RWPE1 (cell line): ENCODE measurements at regions not wholly inside any gene's neighbourhood (a gene's known extent, or its start where the extent isn't known, plus 50 kb on each side); places are given as distances from the start of the nearest gene placed in this dataset.
"Not testable (repeated sequence)": the region's sequence is repeated elsewhere in the genome, so short reads cannot be mapped to it uniquely, and the experiment has no call there.

Source experiments
- CTCF ChIA-PET: fragments of 350-600 bp; sonication (Branson Sonifier 250); formaldehyde crosslinking; extraction: SDS; loops from one replicate; lab custom pipeline; 2021; lab: Yijun Ruan, JAX
- POLR2A ChIA-PET: fragments of 400-600 bp; formaldehyde crosslinking; extraction: SDS; loops from one replicate; lab custom pipeline; 2020; ENCODE audit warnings: antibody characterized with exemption; ENCODE audit not compliant: low non-redundant PET; lab: Yijun Ruan, JAX
- DNase-seq: peaks from one replicate; pipeline ENCODE4 v3.0.0; 2012; ENCODE audit warnings: low spot score
- H3K27ac ChIP-seq: fragments of 450-650 bp; 2 replicates; pipeline ENCODE4 v1.5.1; 2017
- CTCF ChIP-seq: fragments of 450-650 bp; conservative IDR thresholded peaks from 2 replicates; pipeline ENCODE4 v1.5.1; 2017; ENCODE audit warnings: low read depth, mild to moderate bottlenecking

- no peak for TF ChIP-seq CTCF
- CTCF ChIA-PET = no interaction called here
- no peak overlapping the region for H3K27ac ChIP-seq
- DNase-seq = no peak
- POLR2A ChIA-PET = no interaction called here
Measured at GRCh38 chr6:20020526-20020925, 183.4 kb downstream of the ID4 start.

DNA sequence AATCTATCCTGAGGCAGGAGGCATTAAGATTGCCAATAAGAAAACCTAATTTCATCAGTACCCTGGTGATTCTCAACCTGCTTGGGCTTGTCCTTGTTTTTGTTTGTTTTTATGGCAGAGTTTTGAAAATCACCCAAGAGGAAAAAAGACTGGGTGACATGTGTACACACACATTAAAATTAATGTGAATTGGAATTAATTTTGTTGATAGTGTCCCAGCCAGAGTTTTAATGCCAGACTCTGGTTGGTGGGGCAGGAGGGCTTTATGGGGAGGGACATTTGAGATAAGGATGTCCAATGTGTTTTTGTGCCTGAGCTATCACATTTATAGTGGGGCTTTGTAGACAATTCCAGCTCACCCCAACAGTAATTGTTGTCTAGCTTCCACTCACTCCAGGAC lies 184.6 kb downstream of the ID4 start:
- no peak for DNase-seq
- ChIA-PET CTCF (no interaction called here), POLR2A (no interaction called here)
- no peak overlapping the region for H3K27ac ChIP-seq
- TF ChIP-seq CTCF = no peak

DNA sequence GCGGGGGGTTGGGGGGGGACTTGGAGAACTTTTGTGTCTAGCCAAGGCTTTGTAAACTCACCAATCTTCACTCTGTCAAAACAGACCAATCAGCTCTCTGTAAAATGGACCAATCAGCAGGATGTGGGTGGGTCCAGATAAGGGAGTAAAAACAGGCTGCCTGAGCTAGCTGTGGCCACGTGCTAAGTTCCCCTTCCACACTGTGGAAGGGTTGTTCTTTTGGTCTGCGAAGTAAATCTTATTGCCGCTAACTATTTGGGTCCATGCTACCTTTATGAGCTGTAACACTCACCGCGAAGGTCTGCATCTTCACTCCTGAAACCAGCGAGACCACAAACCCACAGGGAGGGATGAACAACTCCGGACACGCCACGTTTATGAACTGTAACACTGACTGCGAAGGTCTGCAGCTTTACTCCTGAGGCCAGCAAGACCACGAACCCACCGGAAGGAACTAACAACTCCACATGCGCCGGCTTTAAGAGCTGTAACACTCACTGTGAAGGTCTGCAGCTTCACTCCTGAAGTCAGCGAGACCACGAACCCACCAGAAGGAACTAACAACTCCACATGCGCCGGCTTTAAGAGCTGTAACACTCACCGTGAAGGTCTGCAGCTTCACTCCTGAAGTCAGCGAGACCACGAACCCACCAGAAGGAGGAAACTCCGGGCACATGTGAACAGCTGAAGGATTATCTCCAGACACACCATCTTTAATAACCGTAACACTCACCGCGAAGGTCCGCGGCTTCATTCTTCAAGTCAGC lies 186.6 kb downstream of the ID4 start:
- DNase-seq, H3K27ac ChIP-seq, CTCF ChIA-PET, POLR2A ChIA-PET: not testable (repeated sequence)

DNA sequence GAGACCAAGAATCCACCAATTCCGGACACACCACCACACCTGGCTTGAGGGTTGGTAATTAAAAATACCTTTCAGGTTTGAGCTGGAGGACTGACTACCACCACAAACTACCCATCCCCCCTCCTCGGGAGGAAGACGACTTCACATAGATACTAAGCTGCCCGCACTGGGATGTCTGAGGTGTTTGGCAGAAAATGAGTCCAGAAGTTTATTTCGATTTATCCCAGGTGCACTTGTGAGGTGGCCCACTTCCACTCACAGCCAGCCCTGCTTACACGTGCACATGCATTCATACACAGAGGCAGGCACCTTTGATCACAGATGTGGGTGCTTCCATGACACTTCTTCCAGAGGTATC lies 187.1 kb downstream of the ID4 start:
- TF ChIP-seq CTCF = no peak
- H3K27ac ChIP-seq = no peak overlapping the region
- ChIA-PET CTCF (no interaction called here), POLR2A (no interaction called here)
- no peak for DNase-seq

GRCh38 chr6:20024978-20025377 lies 187.3 kb downstream of the MBOAT1 start:
- CTCF ChIA-PET = no interaction called here
- no peak for DNase-seq
- H3K27ac ChIP-seq = no peak overlapping the region
- no peak for TF ChIP-seq CTCF
- POLR2A ChIA-PET = no interaction called here

- ChIA-PET POLR2A (no interaction called here), CTCF (no interaction called here)
- TF ChIP-seq CTCF = no peak
- H3K27ac ChIP-seq = no peak overlapping the region
- DNase-seq = no peak
Measured at GRCh38 chr6:20025681-20026080, 186.6 kb downstream of the MBOAT1 start.

GRCh38 chr6:20028143-20028542 lies 184.1 kb downstream of the MBOAT1 start:
- DNase-seq = no peak
- no peak overlapping the region for H3K27ac ChIP-seq
- ChIA-PET CTCF (interaction anchor here (0.6 kb wide), 1 partner anchor 1278 kb away, joined by 4 read pairs; no protein-coding TSS in a partner anchor), POLR2A (no interaction called here)
- no peak for TF ChIP-seq CTCF
